ENCODE measurements at regions not wholly inside any gene's neighbourhood (a gene's known extent, or its start where the extent isn't known, plus 50 kb on each side); places are given as distances from the start of the nearest gene placed in this dataset.

GRCh38 chr1:56185493-56185892 lies 393.9 kb downstream of the PLPP3 start:
- TF ChIP-seq, protein P1, sequence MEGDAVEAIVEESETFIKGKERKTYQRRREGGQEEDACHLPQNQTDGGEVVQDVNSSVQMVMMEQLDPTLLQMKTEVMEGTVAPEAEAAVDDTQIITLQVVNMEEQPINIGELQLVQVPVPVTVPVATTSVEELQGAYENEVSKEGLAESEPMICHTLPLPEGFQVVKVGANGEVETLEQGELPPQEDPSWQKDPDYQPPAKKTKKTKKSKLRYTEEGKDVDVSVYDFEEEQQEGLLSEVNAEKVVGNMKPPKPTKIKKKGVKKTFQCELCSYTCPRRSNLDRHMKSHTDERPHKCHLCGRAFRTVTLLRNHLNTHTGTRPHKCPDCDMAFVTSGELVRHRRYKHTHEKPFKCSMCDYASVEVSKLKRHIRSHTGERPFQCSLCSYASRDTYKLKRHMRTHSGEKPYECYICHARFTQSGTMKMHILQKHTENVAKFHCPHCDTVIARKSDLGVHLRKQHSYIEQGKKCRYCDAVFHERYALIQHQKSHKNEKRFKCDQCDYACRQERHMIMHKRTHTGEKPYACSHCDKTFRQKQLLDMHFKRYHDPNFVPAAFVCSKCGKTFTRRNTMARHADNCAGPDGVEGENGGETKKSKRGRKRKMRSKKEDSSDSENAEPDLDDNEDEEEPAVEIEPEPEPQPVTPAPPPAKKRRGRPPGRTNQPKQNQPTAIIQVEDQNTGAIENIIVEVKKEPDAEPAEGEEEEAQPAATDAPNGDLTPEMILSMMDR (IDR thresholded peaks at IDR 0.05; ENCODE audit: unreplicated experiment) = no peak
- ChIA-PET POLR2A (interaction anchor here (0.9 kb wide), 1 partner anchor 8 kb away, joined by 4 read pairs; no protein-coding TSS in a partner anchor), CTCF (no interaction called here)
- DNase-seq (ENCODE audit: unreplicated experiment) = no peak
- intact Hi-C loops (cut with micrococcal nuclease) = no loop called here
- Mint-ChIP-seq H3K27ac (ENCODE audit: low read depth, unreplicated experiment) (no peak overlapping the region), H3K27me3 (ENCODE audit: insufficient read depth, unreplicated experiment) (no peaks in the 10 kb centered on the region), H3K4me3 (ENCODE audit: unreplicated experiment) (no peak overlapping the region), H3K4me1 (ENCODE audit: insufficient read depth, unreplicated experiment) (peaks cover 6% of the 10 kb centered on the region), H3K36me3 (ENCODE audit: insufficient read depth, unreplicated experiment) (no peaks in the 10 kb centered on the region), H3K9me3 (ENCODE audit: unreplicated experiment) (no peaks in the 10 kb centered on the region)
- no TSS peak for BruUV-seq (replicated peaks)

- TF ChIP-seq, protein P1 (IDR thresholded peaks at IDR 0.05; ENCODE audit: unreplicated experiment) = no peak
- CTCF ChIA-PET = interaction anchor here (1.0 kb wide), 1 partner anchor 8 kb away, joined by 3 read pairs; no protein-coding TSS in a partner anchor
- intact Hi-C loops (cut with micrococcal nuclease) = no loop called here
Observed at GRCh38 chr1:56183151-56183550, 396.2 kb downstream of the PLPP3 start.

DNA sequence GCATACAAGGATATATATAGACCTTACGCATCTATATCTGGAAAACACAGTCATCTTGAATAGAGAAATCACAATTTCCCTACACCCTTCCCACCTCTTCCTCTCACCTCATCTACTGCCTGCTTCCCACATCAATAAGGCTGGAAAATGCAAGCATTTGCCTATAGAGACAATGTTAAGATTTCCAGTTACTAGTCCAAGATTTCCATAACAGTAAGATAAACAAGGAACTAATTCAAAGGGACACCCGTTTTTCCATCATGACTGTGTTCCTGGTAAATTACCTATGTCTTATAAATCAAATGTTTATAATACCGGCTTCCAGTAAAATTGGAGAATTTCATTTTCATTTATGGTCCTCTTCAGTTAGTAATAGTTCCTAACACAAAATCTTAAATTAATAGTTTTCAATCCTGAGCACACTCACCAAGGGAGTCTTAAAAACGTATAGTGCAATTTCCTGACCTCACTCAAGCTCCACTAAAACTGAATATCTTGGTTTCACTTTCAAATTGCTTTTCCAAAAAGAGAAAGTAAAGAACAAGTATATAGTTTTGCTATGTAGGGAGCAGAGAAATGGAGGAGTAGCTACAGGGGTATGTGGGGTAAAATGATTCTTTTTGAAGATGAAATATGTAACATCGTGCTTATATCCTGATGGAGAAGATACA lies 398.7 kb downstream of the PLPP3 start:
- ChIA-PET CTCF (no interaction called here), POLR2A (no interaction called here)
- H3K9me3 Mint-ChIP-seq (ENCODE audit: unreplicated experiment) = no peaks in the 10 kb centered on the region
- H3K4me3 Mint-ChIP-seq (ENCODE audit: unreplicated experiment) = no peak overlapping the region
- H3K36me3 Mint-ChIP-seq (ENCODE audit: insufficient read depth, unreplicated experiment) = no peaks in the 10 kb centered on the region
- H3K4me1 Mint-ChIP-seq (ENCODE audit: insufficient read depth, unreplicated experiment) = no peaks in the 10 kb centered on the region
- TF ChIP-seq, protein P1 (IDR thresholded peaks at IDR 0.05; ENCODE audit: unreplicated experiment) = no peak
- intact Hi-C loops (cut with micrococcal nuclease) = no loop called here
- no peaks in the 10 kb centered on the region for H3K27me3 Mint-ChIP-seq (ENCODE audit: insufficient read depth, unreplicated experiment)
- no TSS peak for BruUV-seq (replicated peaks)
- DNase-seq (ENCODE audit: unreplicated experiment) = no peak
- no peak overlapping the region for H3K27ac Mint-ChIP-seq (ENCODE audit: low read depth, unreplicated experiment)

More at GRCh38 chr1:56183151-56183550, 396.2 kb downstream of the PLPP3 start:
- Mint-ChIP-seq H3K9me3 (ENCODE audit: unreplicated experiment) (no peaks in the 10 kb centered on the region), H3K4me1 (ENCODE audit: insufficient read depth, unreplicated experiment) (no peaks in the 10 kb centered on the region), H3K27ac (ENCODE audit: low read depth, unreplicated experiment) (no peak overlapping the region), H3K27me3 (ENCODE audit: insufficient read depth, unreplicated experiment) (no peaks in the 10 kb centered on the region), H3K36me3 (ENCODE audit: insufficient read depth, unreplicated experiment) (no peaks in the 10 kb centered on the region), H3K4me3 (ENCODE audit: unreplicated experiment) (no peak overlapping the region)
- POLR2A ChIA-PET = no interaction called here
- no peak for DNase-seq (ENCODE audit: unreplicated experiment)
- BruUV-seq (replicated peaks) = no TSS peak

DNA sequence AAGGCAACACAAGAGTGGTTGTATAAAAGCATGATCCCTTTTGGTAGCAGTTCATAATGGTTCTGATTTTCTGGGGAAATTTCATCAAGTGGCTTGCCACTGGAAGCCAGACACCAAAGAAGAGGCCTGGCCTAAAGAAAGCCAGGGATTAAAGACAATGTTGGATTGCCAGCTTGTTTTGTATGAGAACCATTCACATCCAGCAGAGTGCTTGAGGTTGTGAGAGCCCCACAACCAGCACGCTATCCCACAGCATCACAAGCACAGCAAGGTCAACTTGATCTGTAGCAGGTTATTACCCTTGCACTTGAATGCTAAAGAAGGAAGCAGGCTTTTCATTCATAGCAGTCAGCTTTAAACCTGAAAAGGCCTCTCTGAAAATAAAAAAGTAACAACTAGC lies 399.8 kb downstream of the PLPP3 start:
- intact Hi-C loops (cut with micrococcal nuclease) = no loop called here
- Mint-ChIP-seq H3K4me1 (ENCODE audit: insufficient read depth, unreplicated experiment) (peaks cover 1% of the 10 kb centered on the region), H3K27me3 (ENCODE audit: insufficient read depth, unreplicated experiment) (no peaks in the 10 kb centered on the region), H3K9me3 (ENCODE audit: unreplicated experiment) (no peaks in the 10 kb centered on the region), H3K27ac (ENCODE audit: low read depth, unreplicated experiment) (no peak overlapping the region), H3K4me3 (ENCODE audit: unreplicated experiment) (no peak overlapping the region), H3K36me3 (ENCODE audit: insufficient read depth, unreplicated experiment) (no peaks in the 10 kb centered on the region)
- DNase-seq (ENCODE audit: unreplicated experiment) = no peak
- TF ChIP-seq, protein P1 (IDR thresholded peaks at IDR 0.05; ENCODE audit: unreplicated experiment) = no peak
- ChIA-PET CTCF (interaction anchor here (1.0 kb wide), 1 partner anchor 8 kb away, joined by 4 read pairs; no protein-coding TSS in a partner anchor), POLR2A (no interaction called here)
- no TSS peak for BruUV-seq (replicated peaks)

Data from MCF 10A (cell line).